GM12872 (cell line): ENCODE measurements at regions not wholly inside any gene's neighbourhood (a gene's known extent, or its start where the extent isn't known, plus 50 kb on each side); places are given as distances from the start of the nearest gene placed in this dataset.

ENCODE experiments used
- CTCF ChIP-seq: IDR thresholded peaks from 3 replicates; pipeline ENCODE4 v1.5.1; 2011; ENCODE audit warnings: low read depth, mild to moderate bottlenecking, low read length, moderate library complexity; ENCODE audit not compliant: insufficient read depth

- no peak for TF ChIP-seq CTCF
Measured at GRCh38 chr5:33340195-33340594, 100.6 kb upstream of the TARS1 start.

- no peak for TF ChIP-seq CTCF
Measured at GRCh38 chr5:33341351-33341750, 99.4 kb upstream of the TARS1 start.

GRCh38 chr5:33343676-33344327, 97.0 kb upstream of the TARS1 start:
- TF ChIP-seq CTCF: no peak

GRCh38 chr5:33346534-33346933, 94.2 kb upstream of the TARS1 start:
- TF ChIP-seq CTCF: no peak

- no peak for TF ChIP-seq CTCF
Measured at GRCh38 chr5:33361781-33362180, 79.0 kb upstream of the TARS1 start.

GRCh38 chr5:33362915-33363314, 77.8 kb upstream of the TARS1 start:
- TF ChIP-seq CTCF: no peak

GRCh38 chr5:33363537-33363936, 77.2 kb upstream of the TARS1 start:
- TF ChIP-seq CTCF: no peak
